ENCODE measurements at regions not wholly inside any gene's neighbourhood (a gene's known extent, or its start where the extent isn't known, plus 50 kb on each side); places are given as distances from the start of the nearest gene placed in this dataset.

GRCh38 chr12:87758271-87758670 lies 270.9 kb downstream of the C12orf50 start:
- no peak for DNase-seq (ENCODE audit: low read depth)
- TF ChIP-seq CTCF (IDR thresholded peaks at IDR 0.05; ENCODE audit: insufficient read depth, low read length, poor library complexity, severe bottlenecking): no peak
- Histone ChIP-seq H3K4me3 (ENCODE audit: low read depth, low read length) (no peak overlapping the region), H3K27me3 (ENCODE audit: control insufficient read depth, insufficient read depth, low read length) (no peaks in the 10 kb centered on the region), H3K36me3 (ENCODE audit: control insufficient read depth, insufficient read depth, low read length) (no peaks in the 10 kb centered on the region)

- H3K4me3 ChIP-seq (ENCODE audit: low read depth, low read length): no peak overlapping the region
- H3K27me3 ChIP-seq (ENCODE audit: control insufficient read depth, insufficient read depth, low read length): no peaks in the 10 kb centered on the region
- H3K36me3 ChIP-seq (ENCODE audit: control insufficient read depth, insufficient read depth, low read length): no peaks in the 10 kb centered on the region
- DNase-seq (ENCODE audit: low read depth): no peak
- no peak for TF ChIP-seq CTCF (IDR thresholded peaks at IDR 0.05; ENCODE audit: insufficient read depth, low read length, poor library complexity, severe bottlenecking)
Observed at GRCh38 chr12:87756721-87757120, 272.5 kb downstream of the C12orf50 start.

GRCh38 chr12:87756111-87756510 lies 273.1 kb downstream of the C12orf50 start:
- DNase-seq (ENCODE audit: low read depth): peak; percentile 84
- Histone ChIP-seq H3K27me3 (ENCODE audit: control insufficient read depth, insufficient read depth, low read length) (no peaks in the 10 kb centered on the region), H3K4me3 (ENCODE audit: low read depth, low read length) (no peak overlapping the region), H3K36me3 (ENCODE audit: control insufficient read depth, insufficient read depth, low read length) (no peaks in the 10 kb centered on the region)
- no peak for TF ChIP-seq CTCF (IDR thresholded peaks at IDR 0.05; ENCODE audit: insufficient read depth, low read length, poor library complexity, severe bottlenecking)

GRCh38 chr12:87728931-87729593 lies 300.1 kb downstream of the C12orf50 start:
- Histone ChIP-seq H3K4me3 (ENCODE audit: low read depth, low read length) (no peak overlapping the region), H3K27me3 (ENCODE audit: control insufficient read depth, insufficient read depth, low read length) (no peaks in the 10 kb centered on the region), H3K36me3 (ENCODE audit: control insufficient read depth, insufficient read depth, low read length) (no peaks in the 10 kb centered on the region)
- no peak for DNase-seq (ENCODE audit: low read depth)
- no peak for TF ChIP-seq CTCF (IDR thresholded peaks at IDR 0.05; ENCODE audit: insufficient read depth, low read length, poor library complexity, severe bottlenecking)

- no peak for DNase-seq (ENCODE audit: low read depth)
- Histone ChIP-seq H3K36me3 (ENCODE audit: control insufficient read depth, insufficient read depth, low read length) (no peaks in the 10 kb centered on the region), H3K27me3 (ENCODE audit: control insufficient read depth, insufficient read depth, low read length) (no peaks in the 10 kb centered on the region), H3K4me3 (ENCODE audit: low read depth, low read length) (no peak overlapping the region)
- no peak for TF ChIP-seq CTCF (IDR thresholded peaks at IDR 0.05; ENCODE audit: insufficient read depth, low read length, poor library complexity, severe bottlenecking)
Observed at GRCh38 chr12:87720967-87721366, 308.2 kb downstream of the C12orf50 start.

GRCh38 chr12:87704374-87704773 lies 324.8 kb downstream of the C12orf50 start:
- DNase-seq (ENCODE audit: low read depth): no peak
- TF ChIP-seq CTCF (IDR thresholded peaks at IDR 0.05; ENCODE audit: insufficient read depth, low read length, poor library complexity, severe bottlenecking): no peak
- Histone ChIP-seq H3K4me3 (ENCODE audit: low read depth, low read length) (no peak overlapping the region), H3K27me3 (ENCODE audit: control insufficient read depth, insufficient read depth, low read length) (no peaks in the 10 kb centered on the region), H3K36me3 (ENCODE audit: control insufficient read depth, insufficient read depth, low read length) (no peaks in the 10 kb centered on the region)
